Coronary artery (tissue), 2 donors: ENCODE measurements at regions not wholly inside any gene's neighbourhood (a gene's known extent, or its start where the extent isn't known, plus 50 kb on each side); places are given as distances from the start of the nearest gene placed in this dataset.

Source experiments
- DNase-seq: peaks from one replicate; pipeline ENCODE4 v3.0.0-alpha.2; 2017; ENCODE audit warnings: low spot score
- H3K27ac ChIP-seq, 2 donors: fragments of 200-600 bp; sonication (generic); one replicate each; pipeline ENCODE4 v1.5.1; 2016 to 2019
- H3K4me3 ChIP-seq: fragments of 200-600 bp; sonication (generic); 2 replicates; pipeline ENCODE4 v1.5.1; 2016; ENCODE audit warnings: mild to moderate bottlenecking, moderate library complexity
- CTCF ChIP-seq: fragments of 200-600 bp; sonication (generic); IDR thresholded peaks from one replicate; pipeline ENCODE4 v1.5.1; 2019; ENCODE audit warnings: antibody characterized with exemption

DNA sequence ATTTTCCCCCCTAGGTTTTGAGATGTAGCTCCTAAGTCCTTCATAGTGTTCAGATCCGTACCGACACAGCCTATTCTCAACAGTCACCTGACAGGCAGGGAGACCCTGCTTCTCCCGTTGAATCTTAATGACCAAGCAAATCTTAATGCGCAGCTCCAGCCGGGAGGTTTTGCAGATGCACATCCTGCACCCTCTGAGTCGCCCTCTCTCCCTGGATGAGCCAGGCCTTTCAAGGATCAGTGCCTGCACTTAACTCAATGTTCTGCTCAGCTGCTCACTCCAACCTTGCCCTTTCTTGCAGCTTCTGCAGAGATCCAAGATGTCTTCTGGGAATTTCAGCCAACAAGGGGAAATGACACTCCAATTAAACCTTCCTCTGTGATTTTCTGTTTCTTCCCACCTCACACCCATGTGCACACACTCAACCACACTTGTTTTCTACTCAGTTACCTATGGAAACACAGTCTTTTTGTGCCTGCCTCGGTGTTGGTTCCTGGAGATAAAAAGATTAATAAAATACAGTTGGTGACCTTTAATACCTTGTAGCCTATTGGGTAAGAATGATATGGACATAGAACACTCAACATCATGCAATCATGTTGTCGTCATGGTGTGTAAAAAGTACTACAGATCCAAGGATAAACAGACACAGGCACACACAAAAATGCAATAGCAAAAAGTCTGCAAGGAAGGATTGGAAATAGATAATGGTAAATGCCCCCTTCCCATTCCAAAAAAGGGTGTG lies 76.9 kb upstream of the DYNLRB2 start:
- DNase-seq: no peak
- no peak overlapping the region for H3K27ac ChIP-seq
- no peak overlapping the region for H3K4me3 ChIP-seq
- no peak for TF ChIP-seq CTCF

DNA sequence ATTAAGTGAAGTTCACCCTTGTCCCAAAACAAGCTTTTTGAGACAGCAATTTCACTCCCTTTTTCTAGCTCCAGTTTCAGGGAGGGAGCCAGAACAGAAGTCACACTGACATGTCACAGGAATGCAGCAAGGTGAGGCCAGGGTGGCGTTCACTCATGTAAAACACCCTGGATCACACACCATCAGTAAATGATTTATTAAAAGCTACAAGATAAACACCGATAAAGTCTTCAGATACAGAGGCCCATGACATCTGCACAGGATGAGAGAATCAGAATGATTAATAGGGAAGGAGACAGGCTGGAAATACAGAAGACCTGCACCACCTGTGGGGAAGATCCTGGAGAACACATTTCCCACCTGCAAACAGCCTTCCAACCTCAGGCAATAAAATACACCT lies 77.5 kb upstream of the DYNLRB2 start:
- Histone ChIP-seq H3K27ac (no peak overlapping the region), H3K4me3 (no peak overlapping the region)
- no peak for TF ChIP-seq CTCF
- DNase-seq: no peak

GRCh38 chr16:80462917-80463316 lies 77.9 kb upstream of the DYNLRB2 start:
- no peak for DNase-seq
- H3K4me3 ChIP-seq: no peak overlapping the region

GRCh38 chr16:80460988-80461387 lies 79.8 kb upstream of the DYNLRB2 start:
- no peak overlapping the region for H3K27ac ChIP-seq
- no peak for DNase-seq
- H3K4me3 ChIP-seq: no peak overlapping the region
- TF ChIP-seq CTCF: no peak

More at GRCh38 chr16:80462917-80463316, 77.9 kb upstream of the DYNLRB2 start:
- H3K27ac ChIP-seq: no peak overlapping the region
- TF ChIP-seq CTCF: no peak

DNA sequence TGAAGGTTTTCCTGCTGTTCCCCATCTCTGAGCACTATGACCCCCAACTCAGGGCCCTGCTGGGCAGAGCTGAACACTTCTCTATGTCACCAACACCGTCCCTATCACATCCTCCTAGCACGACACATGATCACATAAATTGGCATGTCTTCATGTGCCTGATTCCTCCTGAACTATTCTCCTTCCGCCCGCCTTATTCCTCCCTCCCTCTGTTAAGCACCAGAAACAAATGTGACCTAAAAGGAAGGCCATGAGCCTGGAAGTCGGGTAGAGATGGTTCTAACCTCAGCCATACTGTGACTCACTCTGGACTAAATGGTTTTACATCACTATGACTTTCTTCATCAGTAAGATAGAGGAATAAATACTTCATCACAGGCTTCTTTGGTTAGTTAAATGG lies 80.8 kb upstream of the DYNLRB2 start:
- H3K4me3 ChIP-seq: no peak overlapping the region
- no peak for TF ChIP-seq CTCF
- H3K27ac ChIP-seq: peak overlapping the region in 1 of 2 donors; percentile 65
- no peak for DNase-seq

DNA sequence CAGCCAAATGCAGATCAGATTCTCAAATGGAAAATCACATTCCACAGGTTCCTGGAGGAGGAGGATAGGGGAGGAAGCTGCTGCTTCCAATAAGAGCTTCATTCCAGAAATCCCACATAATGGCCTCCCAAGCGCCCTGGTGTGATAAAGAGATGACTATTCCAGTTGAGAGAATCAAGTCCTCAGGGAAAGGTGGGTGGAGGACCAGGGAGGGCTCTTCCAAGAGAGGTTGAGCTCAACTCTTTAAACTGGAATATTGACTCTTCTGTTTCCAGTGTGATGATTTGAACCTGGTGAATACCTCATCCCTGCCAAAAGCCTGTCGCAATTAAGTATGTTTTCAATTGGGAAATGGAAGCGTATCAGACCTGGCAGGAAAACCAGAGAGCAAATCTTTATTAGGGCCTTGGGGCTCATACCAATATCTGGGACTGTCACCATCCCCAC lies 81.4 kb upstream of the DYNLRB2 start:
- no peak for TF ChIP-seq CTCF
- peak overlapping the region in 1 of 2 donors; percentile 65 for H3K27ac ChIP-seq
- DNase-seq: no peak
- no peak overlapping the region for H3K4me3 ChIP-seq

DNA sequence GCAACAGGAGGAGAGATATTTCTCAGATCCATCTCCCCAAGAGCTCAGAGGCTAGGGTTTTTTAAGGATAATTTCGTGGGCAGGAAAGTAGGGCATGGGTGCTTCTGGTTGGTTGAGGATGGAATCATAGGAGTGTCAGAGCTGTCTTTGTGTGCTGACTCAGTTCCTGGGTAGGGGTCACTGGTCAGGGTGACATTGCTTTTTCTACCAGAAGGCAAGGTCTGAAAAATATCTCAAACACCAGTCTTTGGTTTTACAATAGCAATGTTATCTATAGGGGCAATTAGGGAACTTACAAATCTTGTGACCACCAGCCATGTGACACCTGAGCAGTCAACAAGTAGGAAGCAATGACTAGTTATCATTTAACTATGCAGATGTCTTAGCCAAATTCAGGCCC lies 82.9 kb upstream of the DYNLRB2 start:
- no peak overlapping the region for H3K4me3 ChIP-seq
- no peak overlapping the region for H3K27ac ChIP-seq
- DNase-seq: no peak
- TF ChIP-seq CTCF: no peak
